Omental fat pad (tissue), 3 donors: ENCODE measurements at regions not wholly inside any gene's neighbourhood (a gene's known extent, or its start where the extent isn't known, plus 50 kb on each side); places are given as distances from the start of the nearest gene placed in this dataset.

Experiments
- ATAC-seq: fragments of 150-250 bp; one replicate; pipeline ENCODE4 v1.9.1; 2016; ENCODE audit warnings: mild to moderate bottlenecking, moderate library complexity; ENCODE audit not compliant: low FRiP score
- DNase-seq: peaks from one replicate; pipeline ENCODE4 v3.0.0-alpha.2; 2019; ENCODE audit warnings: low spot score
- CTCF ChIP-seq, 3 donors: fragments of 450-650 bp; IDR thresholded peaks; one replicate each; pipeline ENCODE4 v1.5.1; 2016 to 2017; ENCODE audit warnings: antibody characterized with exemption in 3 of 3, mild to moderate bottlenecking in 3 of 3, moderate library complexity in 2 of 3

- ATAC-seq (no peak), DNase-seq (no peak)
- no peak for TF ChIP-seq CTCF (IDR thresholded peaks at IDR 0.05)
These were observed 286.7 kb upstream of the ZNF462 start for GRCh38 chr9:106576232-106576760.

- DNase-seq (no peak), ATAC-seq (no peak)
- TF ChIP-seq CTCF (IDR thresholded peaks at IDR 0.05): no peak
These were observed 285.8 kb upstream of the ZNF462 start for GRCh38 chr9:106577121-106577520.

- no peak for ATAC-seq
- no peak for DNase-seq
- no peak for TF ChIP-seq CTCF (IDR thresholded peaks at IDR 0.05)
These were observed 282.4 kb upstream of the ZNF462 start for GRCh38 chr9:106580546-106580945.

- no peak for TF ChIP-seq CTCF (IDR thresholded peaks at IDR 0.05)
These were observed 281.0 kb upstream of the ZNF462 start for GRCh38 chr9:106581973-106582372.

GRCh38 chr9:106583751-106584150 lies 279.2 kb upstream of the ZNF462 start:
- ATAC-seq: no peak
- TF ChIP-seq CTCF (IDR thresholded peaks at IDR 0.05): no peak

More at GRCh38 chr9:106581973-106582372, 281.0 kb upstream of the ZNF462 start:
- DNase-seq (no peak), ATAC-seq (no peak)

GRCh38 chr9:106587042-106587441 lies 275.9 kb upstream of the ZNF462 start:
- DNase-seq (no peak), ATAC-seq (no peak)
- TF ChIP-seq CTCF (IDR thresholded peaks at IDR 0.05): no peak

More at GRCh38 chr9:106583751-106584150, 279.2 kb upstream of the ZNF462 start:
- DNase-seq: no peak

GRCh38 chr9:106588626-106589025 lies 274.3 kb upstream of the ZNF462 start:
- DNase-seq (no peak), ATAC-seq (no peak)
- no peak for TF ChIP-seq CTCF (IDR thresholded peaks at IDR 0.05)
